Lower leg skin (tissue), 3 donors: ENCODE measurements at regions not wholly inside any gene's neighbourhood (a gene's known extent, or its start where the extent isn't known, plus 50 kb on each side); places are given as distances from the start of the nearest gene placed in this dataset.
"Not testable (repeated sequence)": the region's sequence is repeated elsewhere in the genome, so short reads cannot be mapped to it uniquely, and the experiment has no call there.

ENCODE experiments used
- DNase-seq, 2 donors: peaks; one replicate each; pipeline ENCODE4 v3.0.0-alpha.2; 2019; ENCODE audit warnings: low spot score in 2 of 2
- H3K4me3 ChIP-seq: fragments of 200-600 bp; sonication (generic); 2 replicates; pipeline ENCODE4 v1.5.1; 2017; ENCODE audit warnings: mild to moderate bottlenecking, low read depth; ENCODE audit not compliant: poor library complexity, severe bottlenecking
- WGBS, 2 donors: methylation state at CpG; one replicate each; pipeline ENCODE4 v1.1.5; 2018; 5-methylcytosine and 5-hydroxymethylcytosine counted together
- intact Hi-C: fragments of 100-400 bp; cut with DNase I; formaldehyde crosslinking; loops from one replicate; pipeline ENCODE4 v1.15.0; 2023; ENCODE audit warnings: low total_unique reads

DNA sequence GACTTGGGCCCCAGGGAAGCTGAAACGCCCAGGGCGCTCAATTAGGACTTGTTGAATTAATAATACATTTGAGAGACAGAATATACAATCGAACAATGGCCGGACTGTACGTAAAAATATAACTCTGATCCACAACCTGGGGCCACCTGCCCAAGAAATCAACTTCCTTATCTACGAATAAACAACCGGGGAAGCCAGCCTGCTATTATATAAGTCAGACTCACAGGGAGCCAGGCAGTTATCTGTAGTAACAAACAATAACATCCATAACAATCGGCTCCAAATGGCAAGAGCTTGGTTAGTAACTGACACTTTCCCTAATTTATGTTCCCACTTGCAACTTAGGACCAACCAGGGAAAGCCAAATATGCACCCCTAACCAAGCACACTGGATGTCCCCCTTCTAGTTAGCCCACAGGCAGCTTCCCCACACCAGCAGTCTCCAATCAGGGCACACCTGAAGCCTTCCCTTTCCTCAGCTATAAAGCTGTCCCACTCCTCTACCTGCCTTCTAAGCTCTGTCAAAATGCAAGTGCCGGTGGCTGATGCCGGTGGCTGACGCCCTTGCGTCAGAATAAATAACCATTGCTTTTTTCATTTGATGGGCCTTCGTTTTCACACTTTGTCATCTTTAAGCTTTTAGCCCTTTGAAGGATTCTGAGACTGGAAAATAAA is 135.2 kb downstream of the FAM72B start:
- WGBS, 2 donors: 26 to 40% methylated on average over 7 of the region's 13 CpGs
- intact Hi-C loops, DNase-seq, H3K4me3 ChIP-seq: not testable (repeated sequence)

DNA sequence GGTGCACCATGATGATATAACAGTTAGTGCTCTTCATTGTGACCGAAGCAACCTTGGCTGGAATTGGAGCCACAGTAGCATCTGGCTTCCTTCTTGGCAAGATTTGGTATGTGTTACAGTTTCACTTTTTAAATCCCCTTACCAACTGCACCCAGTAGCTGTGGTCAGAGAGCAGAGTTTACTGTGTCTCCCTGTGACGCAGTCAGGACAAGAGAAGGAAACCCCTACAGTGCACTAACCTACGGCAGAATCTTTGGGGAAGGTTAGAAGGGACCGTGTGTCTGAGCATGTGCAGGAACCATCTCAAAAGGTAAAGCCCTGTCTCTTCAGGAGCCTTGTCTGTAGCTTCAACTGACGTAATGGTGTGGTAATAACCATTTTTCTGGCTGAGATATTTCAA is 134.0 kb downstream of the FAM72B start:
- 81 to 87% methylated on average over 4 to 5 of the region's 5 CpGs for WGBS, 2 donors
- intact Hi-C loops, DNase-seq, H3K4me3 ChIP-seq: not testable (repeated sequence)

DNA sequence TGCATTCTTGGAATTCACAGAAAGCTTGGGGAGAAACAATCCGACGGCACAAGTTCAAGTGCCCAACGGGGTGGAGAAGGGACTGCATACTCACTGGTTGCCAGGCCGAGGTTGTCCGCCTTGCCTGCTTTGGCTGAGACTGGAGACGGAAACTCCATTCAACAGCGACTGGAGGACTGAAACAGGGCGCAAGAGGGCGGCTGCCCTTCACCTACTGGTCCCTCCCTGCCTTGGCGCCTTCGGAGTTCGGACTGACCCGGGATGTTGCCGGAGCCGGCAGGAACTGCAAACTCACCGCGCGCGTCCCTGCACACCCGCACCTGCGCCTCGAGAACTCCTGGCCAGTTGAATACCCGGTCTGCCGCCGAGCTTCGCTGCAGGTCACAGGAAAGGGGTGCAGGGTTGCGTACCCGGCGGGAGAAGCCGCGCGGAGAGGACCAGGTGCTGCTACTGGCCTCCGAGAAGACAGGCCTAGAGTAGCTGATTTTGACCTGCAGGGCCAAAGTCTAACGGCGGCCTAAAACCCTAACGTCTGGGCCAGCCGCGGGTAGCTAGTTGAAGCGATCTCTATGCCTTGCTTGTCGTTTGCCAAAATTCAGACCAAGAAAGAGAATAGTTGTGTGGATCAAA is 132.9 kb downstream of the FAM72B start:
- intact Hi-C loops, DNase-seq: not testable (repeated sequence)
- 43 to 50% methylated on average over 11 to 13 of the region's 40 CpGs for WGBS, 2 donors

GRCh38 chr1:121052081-121052660 is 132.0 kb downstream of the FAM72B start:
- H3K4me3 ChIP-seq, intact Hi-C loops, DNase-seq: not testable (repeated sequence)
- 7 to 9% methylated on average over 15 to 34 of the region's 34 CpGs for WGBS, 2 donors

More for the DNA sequence above, 132.9 kb downstream of the FAM72B start:
- H3K4me3 ChIP-seq: not testable (repeated sequence)

DNA sequence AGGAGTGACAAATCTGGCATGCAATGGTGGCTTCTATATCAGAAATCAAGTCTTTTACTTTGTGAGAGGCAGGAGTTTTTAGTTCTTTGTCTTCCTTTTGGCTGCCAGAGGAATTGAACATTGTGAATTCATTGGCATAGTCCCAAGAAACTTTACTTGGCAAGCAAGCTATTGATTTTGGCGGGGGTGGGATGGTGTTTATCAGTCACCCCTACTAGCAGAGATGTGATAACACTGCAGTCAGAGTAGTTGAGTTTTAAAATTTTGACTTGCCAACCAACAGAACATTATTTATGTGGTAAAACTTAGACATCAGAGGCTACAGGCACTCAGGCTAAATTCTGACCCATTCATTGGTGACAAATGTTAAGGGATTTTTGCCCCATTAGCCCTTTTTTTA is 129.2 kb downstream of the FAM72B start:
- intact Hi-C loops, H3K4me3 ChIP-seq, DNase-seq: not testable (repeated sequence)
- WGBS, 2 donors: 33 to 50% methylated on average over 1 of the region's 1 CpG

DNA sequence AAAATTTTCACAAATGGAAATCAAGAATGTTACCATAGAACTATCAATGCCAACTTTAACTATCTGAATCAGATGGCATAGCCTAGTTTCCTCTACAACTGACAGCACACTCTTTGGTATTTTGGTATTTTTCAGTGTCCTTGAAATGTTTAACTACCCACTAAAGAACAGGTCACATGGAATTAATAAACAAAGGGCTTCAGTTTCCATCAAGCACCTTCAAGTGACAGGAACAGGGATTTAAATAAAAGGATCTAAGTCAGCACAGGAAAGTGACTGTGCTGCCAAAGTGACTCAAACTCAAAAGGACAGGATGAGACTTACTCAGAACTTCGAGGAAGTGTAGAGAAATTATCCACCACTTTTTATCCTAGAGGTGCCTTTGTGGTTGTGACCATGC is 117.2 kb downstream of the FAM72B start:
- H3K4me3 ChIP-seq, intact Hi-C loops, DNase-seq: not testable (repeated sequence)
- 20 to 40% methylated on average over 1 of the region's 1 CpG for WGBS, 2 donors

DNA sequence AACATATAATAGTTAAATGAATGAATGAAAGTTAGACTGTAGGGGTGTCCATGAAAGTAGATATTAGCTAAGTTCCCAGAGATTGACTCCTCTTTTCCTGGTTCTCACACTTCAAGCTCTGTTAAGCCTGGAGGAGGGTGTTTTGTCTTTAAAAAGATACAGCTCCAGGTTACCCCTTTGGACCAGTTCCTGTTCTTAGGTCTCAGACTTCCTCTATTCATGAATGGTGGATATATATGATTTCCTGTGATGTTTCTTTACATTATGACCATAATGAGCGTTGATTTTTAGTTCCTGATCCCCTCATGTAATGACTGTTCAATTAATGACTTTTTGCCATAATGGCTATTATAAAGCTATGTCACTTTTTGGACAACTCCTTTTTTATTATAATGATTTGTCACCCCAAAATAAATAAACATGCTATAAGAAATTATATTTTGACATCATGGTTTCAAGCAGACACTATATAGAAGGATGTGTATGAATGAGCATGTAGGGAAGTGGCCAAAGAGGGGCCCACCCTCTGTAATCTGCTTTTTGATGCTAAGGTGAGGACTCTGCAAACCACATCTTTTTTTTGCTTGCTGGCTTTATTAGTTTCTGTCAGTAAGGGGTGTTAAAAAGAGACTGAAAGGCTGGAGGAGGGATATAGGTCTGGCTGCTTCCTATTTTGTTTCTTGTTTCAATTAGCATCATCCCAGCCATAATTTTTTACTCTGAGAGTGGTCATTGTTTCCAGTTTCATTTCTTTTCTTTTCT is 115.2 kb downstream of the FAM72B start:
- DNase-seq, intact Hi-C loops, H3K4me3 ChIP-seq: not testable (repeated sequence)
- WGBS, 2 donors: no CpG with 5 or more reads among the region's 1 CpG

GRCh38 chr1:121073852-121074251 is 110.3 kb downstream of the FAM72B start:
- intact Hi-C loops, DNase-seq, H3K4me3 ChIP-seq: not testable (repeated sequence)
- WGBS, 2 donors: 40% methylated on average over 1 of the region's 1 CpG; no CpG with 5 or more reads in 1 of the 2 donors

DNA sequence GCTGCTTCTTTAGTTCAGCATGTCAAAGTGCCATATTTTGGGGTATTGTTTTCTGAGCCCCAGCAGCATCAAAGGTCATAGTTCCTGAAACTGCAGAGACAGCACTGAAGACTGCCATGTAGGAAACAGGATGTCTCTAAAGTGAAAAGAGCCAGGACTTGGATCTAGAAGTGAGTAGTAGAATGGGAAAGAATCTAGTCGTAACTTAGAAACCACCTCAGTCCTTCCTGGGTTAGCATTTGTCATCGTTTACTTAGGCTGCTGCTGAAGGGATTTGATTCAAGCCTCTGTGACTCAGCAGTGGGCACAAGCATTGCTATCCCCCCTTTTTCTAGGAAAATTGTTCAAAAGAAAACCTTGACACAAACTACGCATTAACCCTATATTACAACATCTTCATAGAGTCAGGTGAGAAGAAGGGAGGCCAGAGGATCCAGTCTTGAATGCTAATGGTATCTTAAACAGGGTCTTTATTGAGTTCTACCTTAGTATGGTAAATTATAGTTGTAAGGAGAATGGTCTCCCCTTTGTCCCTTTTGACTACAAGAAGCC is 108.8 kb downstream of the FAM72B start:
- WGBS, 2 donors: 66 to 86% methylated on average over 2 of the region's 3 CpGs
- DNase-seq, H3K4me3 ChIP-seq, intact Hi-C loops: not testable (repeated sequence)

GRCh38 chr1:121076674-121077073 is 107.5 kb downstream of the FAM72B start:
- H3K4me3 ChIP-seq, intact Hi-C loops, DNase-seq: not testable (repeated sequence)
- WGBS, 2 donors: no CpG with 5 or more reads among the region's 1 CpG

DNA sequence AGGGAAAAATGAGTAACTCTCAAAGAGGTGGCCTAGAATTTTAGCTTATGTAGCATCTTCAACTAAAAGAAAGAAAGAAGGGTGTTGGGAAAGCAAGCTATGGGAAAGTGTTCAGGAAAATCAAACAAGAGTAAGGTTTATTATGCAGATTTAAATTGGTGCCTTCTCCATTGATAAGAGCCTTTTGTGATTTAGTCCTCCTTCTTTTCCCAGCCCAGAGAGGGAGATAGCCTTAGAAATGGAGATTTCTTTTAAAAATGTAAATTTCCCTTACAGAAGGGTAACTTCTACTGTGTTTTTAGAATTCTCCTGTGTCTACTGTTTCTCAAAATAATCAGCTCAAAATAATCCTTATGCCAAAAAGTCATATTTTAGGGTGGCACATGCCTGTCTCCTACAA is 104.5 kb downstream of the FAM72B start:
- DNase-seq, H3K4me3 ChIP-seq, intact Hi-C loops: not testable (repeated sequence)

DNA sequence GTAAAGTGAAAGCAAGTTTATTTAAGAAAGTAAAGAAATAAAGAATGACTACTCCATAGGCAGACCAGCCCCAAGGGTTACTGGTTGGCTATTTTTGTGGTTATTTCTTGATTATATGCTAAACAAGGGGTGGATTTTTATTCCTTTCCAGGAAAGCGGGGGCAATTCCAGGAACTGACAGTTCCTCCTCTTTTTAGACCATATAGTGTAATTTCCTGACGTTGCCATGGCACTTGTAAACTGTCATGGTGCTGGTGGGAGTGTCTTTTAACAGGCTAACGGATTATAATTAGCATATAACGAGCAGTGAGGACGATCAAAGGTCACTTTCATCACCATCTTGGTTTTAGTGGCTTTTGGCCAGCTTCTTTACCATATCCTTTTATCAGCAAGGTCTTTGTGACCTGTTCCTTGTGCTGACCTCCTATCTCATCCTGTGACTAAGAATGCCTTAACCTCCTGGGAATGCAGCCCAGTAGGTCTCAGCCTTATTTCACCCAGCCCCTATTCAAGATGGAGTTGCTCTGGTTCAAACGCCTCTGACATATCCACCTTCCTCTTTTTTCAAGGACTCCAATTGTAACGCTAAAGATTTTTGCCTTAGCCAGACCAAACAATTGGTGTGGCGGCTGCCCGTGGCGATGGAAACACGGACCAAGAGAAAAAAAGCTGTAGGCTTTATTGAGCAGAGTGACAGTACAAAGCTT is 103.8 kb downstream of the FAM72B start:
- DNase-seq, intact Hi-C loops, H3K4me3 ChIP-seq: not testable (repeated sequence)
- WGBS, 2 donors: 28 to 34% methylated on average over 11 of the region's 11 CpGs

DNA sequence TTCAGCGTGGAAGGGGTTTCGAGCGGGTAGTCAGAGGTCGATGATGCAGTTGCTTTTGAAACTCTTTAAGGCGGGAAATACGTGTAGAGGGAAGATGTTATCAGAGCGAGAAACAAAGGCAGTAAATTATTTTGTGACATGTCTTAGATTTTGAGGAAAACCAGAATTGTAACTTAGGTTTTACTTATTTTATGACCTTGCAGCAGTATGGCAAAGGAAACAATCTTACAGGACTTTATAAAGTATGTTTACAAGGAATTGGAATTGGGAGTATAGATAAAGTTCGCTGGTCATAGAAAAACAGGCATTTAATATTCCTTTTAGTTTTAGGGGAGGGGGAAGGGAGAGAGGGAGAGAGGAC is 103.3 kb downstream of the FAM72B start:
- DNase-seq, intact Hi-C loops, H3K4me3 ChIP-seq: not testable (repeated sequence)
- 25 to 29% methylated on average over 7 to 8 of the region's 8 CpGs for WGBS, 2 donors

- DNase-seq, H3K4me3 ChIP-seq, intact Hi-C loops: not testable (repeated sequence)
- 13 to 20% methylated on average over 1 to 2 of the region's 2 CpGs for WGBS, 2 donors
These were observed 102.4 kb downstream of the FAM72B start for GRCh38 chr1:121081625-121082199.
